ENCODE measurements at regions not wholly inside any gene's neighbourhood (a gene's known extent, or its start where the extent isn't known, plus 50 kb on each side); places are given as distances from the start of the nearest gene placed in this dataset.

DNA sequence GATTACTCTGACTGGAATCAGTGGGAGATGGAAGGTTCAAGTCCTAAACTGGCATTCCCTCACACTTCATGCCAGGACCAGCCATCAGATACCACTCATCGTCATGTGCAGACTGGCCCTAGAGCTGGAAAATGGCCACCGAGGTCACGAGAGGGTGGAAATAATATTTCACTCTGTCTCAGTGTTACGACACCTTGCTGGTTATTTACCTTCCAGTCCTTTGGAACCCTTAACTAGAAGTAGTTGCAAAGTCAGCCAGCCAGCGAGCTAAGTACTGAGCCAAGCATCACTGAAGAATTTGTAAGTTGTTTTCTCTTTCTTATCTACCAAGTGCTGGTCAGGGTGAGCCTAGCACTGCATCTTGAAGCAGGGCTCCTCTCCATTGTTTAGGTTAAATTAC, 309.9 kb upstream of the RASGRP1 start:
- Histone ChIP-seq H3K36me3 (ENCODE audit: control insufficient read depth, insufficient read depth, low read length) (no peaks in the 10 kb centered on the region), H3K4me1 (ENCODE audit: control insufficient read depth, insufficient read depth, low read length) (no peaks in the 10 kb centered on the region), H3K9ac (ENCODE audit: low read length) (no peak overlapping the region), H3K9me3 (ENCODE audit: control insufficient read depth, insufficient read depth, low read depth, low read length) (peaks cover 7% of the 10 kb centered on the region; the same call in 1 of the 2 replicates), H3K27ac (ENCODE audit: low read depth, low read length) (no peak overlapping the region), H3K27me3 (ENCODE audit: control insufficient read depth, insufficient read depth, low read length) (no peaks in the 10 kb centered on the region), H3K4me3 (ENCODE audit: low read depth, low read length) (no peak overlapping the region)

DNA sequence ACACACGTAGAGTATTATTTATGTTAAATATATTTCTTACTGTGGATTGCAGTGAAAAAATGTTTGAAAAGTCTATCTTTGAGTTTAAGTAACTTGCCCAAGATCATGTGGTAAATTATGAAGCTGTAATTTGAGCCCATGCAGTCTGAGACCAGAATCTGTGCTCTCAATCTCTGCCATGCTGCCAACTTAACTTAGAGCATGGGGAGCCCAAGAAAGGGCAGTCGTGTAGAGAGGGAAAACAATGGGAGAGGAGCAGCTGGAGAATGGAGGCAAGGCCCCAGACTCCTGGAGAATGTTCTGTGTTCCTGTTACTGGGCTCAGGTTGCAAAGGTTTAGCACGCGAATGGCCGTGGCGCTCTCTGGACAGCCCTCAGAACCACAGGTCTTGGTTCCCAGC, 311.6 kb upstream of the RASGRP1 start:
- Histone ChIP-seq H3K4me1 (ENCODE audit: control insufficient read depth, insufficient read depth, low read length) (no peaks in the 10 kb centered on the region), H3K36me3 (ENCODE audit: control insufficient read depth, insufficient read depth, low read length) (no peaks in the 10 kb centered on the region), H3K9me3 (ENCODE audit: control insufficient read depth, insufficient read depth, low read depth, low read length) (peaks cover 5% of the 10 kb centered on the region; the same call in 1 of the 2 replicates), H3K9ac (ENCODE audit: low read length) (no peak overlapping the region), H3K27ac (ENCODE audit: low read depth, low read length) (no peak overlapping the region), H3K27me3 (ENCODE audit: control insufficient read depth, insufficient read depth, low read length) (no peaks in the 10 kb centered on the region), H3K4me3 (ENCODE audit: low read depth, low read length) (no peak overlapping the region)

- H3K36me3 ChIP-seq (ENCODE audit: control insufficient read depth, insufficient read depth, low read length) = no peaks in the 10 kb centered on the region
- H3K4me3 ChIP-seq (ENCODE audit: low read depth, low read length) = no peak overlapping the region
- H3K4me1 ChIP-seq (ENCODE audit: control insufficient read depth, insufficient read depth, low read length) = no peaks in the 10 kb centered on the region
- H3K9ac ChIP-seq (ENCODE audit: low read length) = no peak overlapping the region
- peaks cover 1% of the 10 kb centered on the region; the same call in 1 of the 2 replicates for H3K9me3 ChIP-seq (ENCODE audit: control insufficient read depth, insufficient read depth, low read depth, low read length)
- no peak overlapping the region for H3K27ac ChIP-seq (ENCODE audit: low read depth, low read length)
- no peaks in the 10 kb centered on the region for H3K27me3 ChIP-seq (ENCODE audit: control insufficient read depth, insufficient read depth, low read length)
These were observed 312.0 kb upstream of the RASGRP1 start for GRCh38 chr15:38876621-38877020.

DNA sequence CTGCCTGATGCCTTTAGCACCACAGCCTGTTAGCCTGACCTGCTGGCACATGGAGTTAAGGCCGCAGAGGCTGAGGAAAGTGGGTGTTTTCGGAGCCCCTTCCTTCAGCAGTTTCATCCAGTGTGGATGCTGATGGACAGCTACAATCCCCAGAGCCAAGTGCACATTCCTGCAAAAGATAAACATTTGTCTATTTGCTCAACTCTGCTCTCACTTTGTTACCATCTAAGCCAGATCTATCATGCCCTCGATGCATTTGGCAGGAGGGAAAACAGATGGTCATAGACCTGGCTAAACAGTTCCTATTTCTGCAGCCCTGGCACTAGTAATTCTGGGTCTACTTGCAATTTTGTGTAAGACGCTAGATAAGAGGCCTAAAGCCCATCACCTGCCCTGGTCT, 312.9 kb upstream of the RASGRP1 start:
- no peak overlapping the region for H3K27ac ChIP-seq (ENCODE audit: low read depth, low read length)
- no peaks in the 10 kb centered on the region for H3K4me1 ChIP-seq (ENCODE audit: control insufficient read depth, insufficient read depth, low read length)
- no peak overlapping the region for H3K4me3 ChIP-seq (ENCODE audit: low read depth, low read length)
- H3K27me3 ChIP-seq (ENCODE audit: control insufficient read depth, insufficient read depth, low read length) = no peaks in the 10 kb centered on the region
- H3K9ac ChIP-seq (ENCODE audit: low read length) = no peak overlapping the region
- H3K9me3 ChIP-seq (ENCODE audit: control insufficient read depth, insufficient read depth, low read depth, low read length) = no peaks in the 10 kb centered on the region
- no peaks in the 10 kb centered on the region for H3K36me3 ChIP-seq (ENCODE audit: control insufficient read depth, insufficient read depth, low read length)

DNA sequence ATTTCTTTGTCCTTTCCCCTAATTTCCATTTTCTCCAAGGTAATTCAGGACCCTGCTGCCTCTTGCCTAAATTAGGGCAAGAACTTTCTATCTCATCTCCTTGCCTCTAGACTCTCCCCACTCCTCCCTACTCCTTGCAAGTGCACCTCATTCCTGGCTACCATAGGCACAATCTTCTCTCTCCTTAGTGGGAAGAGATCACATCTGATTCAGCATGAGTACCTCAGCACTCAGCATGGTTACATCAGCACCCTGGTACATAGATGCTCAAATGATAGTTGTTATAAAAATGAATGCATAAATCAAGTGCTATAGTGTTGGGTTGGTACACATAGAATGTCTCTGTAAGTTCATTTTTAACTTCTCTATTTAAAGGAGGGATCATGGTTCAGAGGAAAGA, 313.4 kb upstream of the RASGRP1 start:
- Histone ChIP-seq H3K4me1 (ENCODE audit: control insufficient read depth, insufficient read depth, low read length) (no peaks in the 10 kb centered on the region), H3K27me3 (ENCODE audit: control insufficient read depth, insufficient read depth, low read length) (no peaks in the 10 kb centered on the region), H3K4me3 (ENCODE audit: low read depth, low read length) (no peak overlapping the region), H3K9me3 (ENCODE audit: control insufficient read depth, insufficient read depth, low read depth, low read length) (no peaks in the 10 kb centered on the region), H3K9ac (ENCODE audit: low read length) (no peak overlapping the region), H3K36me3 (ENCODE audit: control insufficient read depth, insufficient read depth, low read length) (no peaks in the 10 kb centered on the region), H3K27ac (ENCODE audit: low read depth, low read length) (no peak overlapping the region)

- Histone ChIP-seq H3K4me1 (ENCODE audit: control insufficient read depth, insufficient read depth, low read length) (no peaks in the 10 kb centered on the region), H3K4me3 (ENCODE audit: low read depth, low read length) (no peak overlapping the region), H3K27ac (ENCODE audit: low read depth, low read length) (no peak overlapping the region)
These were observed 314.3 kb upstream of the RASGRP1 start for GRCh38 chr15:38878926-38879325.

DNA sequence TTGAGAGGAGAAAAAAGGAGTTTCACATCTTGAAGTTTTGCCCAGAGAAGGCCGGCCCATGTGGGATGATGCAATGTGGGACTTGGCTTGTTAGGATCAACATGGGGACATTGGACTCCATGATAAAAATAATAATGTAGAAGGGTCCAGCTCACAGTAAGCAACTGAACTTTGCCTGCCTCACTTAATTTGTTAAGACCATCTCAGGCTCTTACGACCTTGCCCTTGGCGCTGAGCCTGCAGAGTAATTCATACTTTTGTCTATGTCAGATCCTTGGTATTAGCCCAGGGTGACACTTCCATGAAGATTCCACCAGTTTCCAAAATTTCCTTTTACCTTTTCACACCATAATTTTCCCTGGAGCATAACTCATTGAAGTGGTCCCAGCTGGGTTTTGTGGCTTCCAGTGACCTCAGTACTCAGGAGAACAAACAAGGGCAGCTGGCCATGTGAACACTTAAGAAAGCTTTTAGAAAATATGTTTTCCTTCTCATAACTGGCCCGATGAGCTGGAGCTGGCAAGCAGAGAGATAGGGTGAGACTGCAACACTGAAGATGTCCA, 315.4 kb upstream of the RASGRP1 start:
- H3K36me3 ChIP-seq (ENCODE audit: control insufficient read depth, insufficient read depth, low read length) = no peaks in the 10 kb centered on the region
- no peak overlapping the region for H3K27ac ChIP-seq (ENCODE audit: low read depth, low read length)
- no peaks in the 10 kb centered on the region for H3K9me3 ChIP-seq (ENCODE audit: control insufficient read depth, insufficient read depth, low read depth, low read length)
- no peak overlapping the region for H3K4me3 ChIP-seq (ENCODE audit: low read depth, low read length)
- H3K27me3 ChIP-seq (ENCODE audit: control insufficient read depth, insufficient read depth, low read length) = no peaks in the 10 kb centered on the region
- H3K4me1 ChIP-seq (ENCODE audit: control insufficient read depth, insufficient read depth, low read length) = no peaks in the 10 kb centered on the region
- no peak overlapping the region for H3K9ac ChIP-seq (ENCODE audit: low read length)

More at GRCh38 chr15:38878926-38879325, 314.3 kb upstream of the RASGRP1 start:
- Histone ChIP-seq H3K27me3 (ENCODE audit: control insufficient read depth, insufficient read depth, low read length) (no peaks in the 10 kb centered on the region), H3K9me3 (ENCODE audit: control insufficient read depth, insufficient read depth, low read depth, low read length) (no peaks in the 10 kb centered on the region), H3K9ac (ENCODE audit: low read length) (no peak overlapping the region), H3K36me3 (ENCODE audit: control insufficient read depth, insufficient read depth, low read length) (no peaks in the 10 kb centered on the region)

DNA sequence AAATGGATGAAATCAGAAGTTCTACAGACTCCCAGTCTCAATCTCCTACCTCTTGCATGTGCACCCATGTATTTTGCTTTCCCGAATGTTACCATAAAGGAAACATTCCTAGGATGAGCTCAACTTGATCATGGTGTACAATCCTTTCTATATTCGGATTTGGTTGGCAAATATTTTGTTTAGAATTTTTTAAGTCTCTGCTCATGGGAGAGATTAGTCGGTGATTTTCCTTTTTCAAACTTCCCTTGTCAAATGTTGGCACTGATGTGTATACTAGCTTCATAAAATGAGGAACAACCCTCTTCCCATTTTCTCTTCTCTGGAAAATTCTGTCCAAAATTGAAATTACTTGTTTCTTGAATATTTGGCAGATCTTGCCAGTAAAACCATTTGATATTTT, 317.6 kb upstream of the RASGRP1 start:
- no peaks in the 10 kb centered on the region for H3K4me1 ChIP-seq (ENCODE audit: control insufficient read depth, insufficient read depth, low read length)
- no peak overlapping the region for H3K27ac ChIP-seq (ENCODE audit: low read depth, low read length)
- H3K9ac ChIP-seq (ENCODE audit: low read length) = no peak overlapping the region
- H3K27me3 ChIP-seq (ENCODE audit: control insufficient read depth, insufficient read depth, low read length) = no peaks in the 10 kb centered on the region
- no peaks in the 10 kb centered on the region for H3K36me3 ChIP-seq (ENCODE audit: control insufficient read depth, insufficient read depth, low read length)
- H3K9me3 ChIP-seq (ENCODE audit: control insufficient read depth, insufficient read depth, low read depth, low read length) = no peaks in the 10 kb centered on the region
- no peak overlapping the region for H3K4me3 ChIP-seq (ENCODE audit: low read depth, low read length)

DNA sequence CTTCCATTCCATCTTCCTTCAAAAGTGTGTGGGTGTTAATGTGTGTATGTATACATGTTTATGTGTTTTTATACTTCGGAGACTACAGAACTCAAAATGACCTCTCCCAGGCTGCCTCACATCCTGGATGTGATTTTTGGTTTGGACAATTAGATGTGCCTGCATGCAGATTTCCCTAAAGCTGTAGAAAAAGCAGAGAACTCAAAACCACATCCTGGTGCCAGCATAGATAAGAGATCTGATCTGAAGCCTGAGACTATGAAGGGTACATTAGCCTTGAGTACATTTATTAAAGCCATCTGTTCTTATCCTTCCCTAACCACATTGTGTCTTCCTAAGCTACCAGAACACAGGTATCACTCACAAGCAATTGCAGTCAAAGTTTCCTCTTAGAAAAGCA, 319.4 kb upstream of the RASGRP1 start:
- no peak overlapping the region for H3K27ac ChIP-seq (ENCODE audit: low read depth, low read length)
- H3K9ac ChIP-seq (ENCODE audit: low read length) = no peak overlapping the region
- no peaks in the 10 kb centered on the region for H3K27me3 ChIP-seq (ENCODE audit: control insufficient read depth, insufficient read depth, low read length)
- H3K36me3 ChIP-seq (ENCODE audit: control insufficient read depth, insufficient read depth, low read length) = no peaks in the 10 kb centered on the region
- no peaks in the 10 kb centered on the region for H3K9me3 ChIP-seq (ENCODE audit: control insufficient read depth, insufficient read depth, low read depth, low read length)
- no peaks in the 10 kb centered on the region for H3K4me1 ChIP-seq (ENCODE audit: control insufficient read depth, insufficient read depth, low read length)
- no peak overlapping the region for H3K4me3 ChIP-seq (ENCODE audit: low read depth, low read length)

DNA sequence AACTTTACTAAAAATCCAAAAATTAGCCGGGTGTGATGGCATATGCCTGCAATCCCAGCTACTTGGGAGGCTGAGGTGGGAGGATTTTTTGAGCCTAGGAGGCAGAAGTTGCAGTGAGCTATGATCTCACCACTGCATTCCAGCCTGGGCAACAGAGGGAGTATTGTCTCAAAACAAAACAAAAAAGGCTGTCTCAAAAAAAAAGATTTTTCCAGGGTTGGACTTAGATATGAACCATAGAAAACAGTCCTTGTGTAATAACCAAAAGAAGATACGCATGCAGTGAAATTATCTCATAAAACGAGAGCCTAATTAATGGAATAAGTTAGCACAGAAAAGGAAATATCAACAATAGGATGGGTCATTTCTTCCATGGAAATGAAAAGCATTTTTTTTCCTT, 320.4 kb upstream of the RASGRP1 start:
- H3K9me3 ChIP-seq (ENCODE audit: control insufficient read depth, insufficient read depth, low read depth, low read length) = no peaks in the 10 kb centered on the region
- no peaks in the 10 kb centered on the region for H3K36me3 ChIP-seq (ENCODE audit: control insufficient read depth, insufficient read depth, low read length)
- no peaks in the 10 kb centered on the region for H3K27me3 ChIP-seq (ENCODE audit: control insufficient read depth, insufficient read depth, low read length)
- no peaks in the 10 kb centered on the region for H3K4me1 ChIP-seq (ENCODE audit: control insufficient read depth, insufficient read depth, low read length)
- H3K9ac ChIP-seq (ENCODE audit: low read length) = no peak overlapping the region
- no peak overlapping the region for H3K4me3 ChIP-seq (ENCODE audit: low read depth, low read length)
- no peak overlapping the region for H3K27ac ChIP-seq (ENCODE audit: low read depth, low read length)

- H3K4me1 ChIP-seq (ENCODE audit: control insufficient read depth, insufficient read depth, low read length) = no peaks in the 10 kb centered on the region
- H3K9me3 ChIP-seq (ENCODE audit: control insufficient read depth, insufficient read depth, low read depth, low read length) = no peaks in the 10 kb centered on the region
- H3K27ac ChIP-seq (ENCODE audit: low read depth, low read length) = no peak overlapping the region
- no peak overlapping the region for H3K9ac ChIP-seq (ENCODE audit: low read length)
- H3K36me3 ChIP-seq (ENCODE audit: control insufficient read depth, insufficient read depth, low read length) = no peaks in the 10 kb centered on the region
- no peaks in the 10 kb centered on the region for H3K27me3 ChIP-seq (ENCODE audit: control insufficient read depth, insufficient read depth, low read length)
- no peak overlapping the region for H3K4me3 ChIP-seq (ENCODE audit: low read depth, low read length)
These were observed 320.9 kb upstream of the RASGRP1 start for GRCh38 chr15:38885471-38885952.

Data from HUES6 (cell line).